Fibroblast of the aortic adventitia (primary cell): ENCODE measurements at regions not wholly inside any gene's neighbourhood (a gene's known extent, or its start where the extent isn't known, plus 50 kb on each side); places are given as distances from the start of the nearest gene placed in this dataset.
"Not testable (repeated sequence)": the region's sequence is repeated elsewhere in the genome, so short reads cannot be mapped to it uniquely, and the experiment has no call there.

ENCODE experiments used
- DNase-seq: peaks from one replicate; pipeline ENCODE4 v3.0.0-alpha.2; 2010; ENCODE audit warnings: low read depth
- H3K4me3 ChIP-seq: 2 replicates; pipeline ENCODE4 v1.5.1; 2011; ENCODE audit warnings: low read depth, mild to moderate bottlenecking, control low read depth, low read length, moderate library complexity
- TF ChIP-seq, protein P1 (sequence below): IDR thresholded peaks from 2 replicates; pipeline ENCODE4 v1.5.1; 2011; ENCODE audit warnings: mild to moderate bottlenecking, low read length, control low read depth, inconsistent platforms; ENCODE audit not compliant: insufficient read depth

GRCh38 chr2:65607662-65608305 is 175.4 kb upstream of the SPRED2 start:
- TF ChIP-seq, protein P1, sequence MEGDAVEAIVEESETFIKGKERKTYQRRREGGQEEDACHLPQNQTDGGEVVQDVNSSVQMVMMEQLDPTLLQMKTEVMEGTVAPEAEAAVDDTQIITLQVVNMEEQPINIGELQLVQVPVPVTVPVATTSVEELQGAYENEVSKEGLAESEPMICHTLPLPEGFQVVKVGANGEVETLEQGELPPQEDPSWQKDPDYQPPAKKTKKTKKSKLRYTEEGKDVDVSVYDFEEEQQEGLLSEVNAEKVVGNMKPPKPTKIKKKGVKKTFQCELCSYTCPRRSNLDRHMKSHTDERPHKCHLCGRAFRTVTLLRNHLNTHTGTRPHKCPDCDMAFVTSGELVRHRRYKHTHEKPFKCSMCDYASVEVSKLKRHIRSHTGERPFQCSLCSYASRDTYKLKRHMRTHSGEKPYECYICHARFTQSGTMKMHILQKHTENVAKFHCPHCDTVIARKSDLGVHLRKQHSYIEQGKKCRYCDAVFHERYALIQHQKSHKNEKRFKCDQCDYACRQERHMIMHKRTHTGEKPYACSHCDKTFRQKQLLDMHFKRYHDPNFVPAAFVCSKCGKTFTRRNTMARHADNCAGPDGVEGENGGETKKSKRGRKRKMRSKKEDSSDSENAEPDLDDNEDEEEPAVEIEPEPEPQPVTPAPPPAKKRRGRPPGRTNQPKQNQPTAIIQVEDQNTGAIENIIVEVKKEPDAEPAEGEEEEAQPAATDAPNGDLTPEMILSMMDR, result no peak
- no peak for DNase-seq
- no peak overlapping the region for H3K4me3 ChIP-seq

DNA sequence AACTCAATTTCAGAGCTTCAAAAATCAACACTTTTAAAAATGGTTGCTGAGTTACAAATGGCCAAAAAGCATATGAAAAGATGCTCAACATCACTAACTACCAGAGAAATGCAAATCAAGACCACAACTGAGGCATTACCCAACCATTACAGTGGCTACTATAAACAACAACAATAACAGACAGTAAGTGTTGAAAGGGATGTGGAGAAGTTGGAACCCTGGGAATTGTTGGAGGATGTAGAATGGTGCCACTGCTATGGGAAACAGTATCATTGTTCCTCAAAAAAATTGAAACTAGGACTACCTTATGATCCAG is 173.3 kb upstream of the SPRED2 start:
- TF ChIP-seq, protein P1, result no peak
- no peak for DNase-seq
- no peak overlapping the region for H3K4me3 ChIP-seq

GRCh38 chr2:65605058-65605742 is 172.8 kb upstream of the SPRED2 start:
- no peak overlapping the region for H3K4me3 ChIP-seq
- DNase-seq, result no peak
- TF ChIP-seq, protein P1, result no peak

DNA sequence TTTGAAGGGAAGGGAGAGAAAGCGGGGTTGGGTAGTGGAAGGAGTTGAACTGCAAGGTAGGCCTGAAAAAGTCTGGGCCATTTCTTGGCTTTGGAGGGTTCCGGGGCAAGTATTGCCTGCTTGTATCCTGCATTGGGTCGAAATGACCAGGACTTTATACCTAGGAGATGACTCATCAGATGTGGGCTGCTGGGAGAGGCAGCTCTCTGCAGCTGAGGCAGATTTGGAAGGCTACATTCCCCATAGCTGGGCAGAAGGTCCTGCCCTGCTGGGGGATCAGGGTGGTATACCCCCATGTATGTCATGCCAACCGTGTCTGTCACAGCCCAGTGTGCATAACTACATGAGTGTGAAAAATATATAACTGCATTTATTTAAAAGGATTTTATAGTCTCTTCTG is 171.8 kb upstream of the SPRED2 start:
- DNase-seq, result no peak
- H3K4me3 ChIP-seq, result no peak overlapping the region
- TF ChIP-seq, protein P1, result no peak

GRCh38 chr2:65602603-65603235 is 170.3 kb upstream of the SPRED2 start:
- H3K4me3 ChIP-seq, result no peak overlapping the region
- TF ChIP-seq, protein P1, result no peak
- peak; percentile 15 for DNase-seq

- DNase-seq, H3K4me3 ChIP-seq: not testable (repeated sequence)
Observed at GRCh38 chr2:65600871-65601270, 168.5 kb upstream of the SPRED2 start.

- H3K4me3 ChIP-seq, DNase-seq: not testable (repeated sequence)
Observed at GRCh38 chr2:65600351-65600750, 168.0 kb upstream of the SPRED2 start.
